ENCODE measurements at regions not wholly inside any gene's neighbourhood (a gene's known extent, or its start where the extent isn't known, plus 50 kb on each side); places are given as distances from the start of the nearest gene placed in this dataset.

- DNase-seq (ENCODE audit: extremely low read depth in 1 of 11, low read depth in 9 of 11, low spot score in 4 of 11) = no peak
These were observed 161.6 kb upstream of the PKDCC start for GRCh38 chr2:41886145-41886664.

- DNase-seq (ENCODE audit: extremely low read depth in 1 of 11, low read depth in 9 of 11, low spot score in 4 of 11) = no peak
These were observed 161.1 kb upstream of the PKDCC start for GRCh38 chr2:41886757-41887156.

GRCh38 chr2:41890341-41890740, 157.5 kb upstream of the PKDCC start:
- DNase-seq (ENCODE audit: extremely low read depth in 1 of 11, low read depth in 9 of 11, low spot score in 4 of 11) = no peak

GRCh38 chr2:41892476-41892875, 155.3 kb upstream of the PKDCC start:
- no peak for DNase-seq (ENCODE audit: extremely low read depth in 1 of 11, low read depth in 9 of 11, low spot score in 4 of 11)

- no peak for DNase-seq (ENCODE audit: extremely low read depth in 1 of 11, low read depth in 9 of 11, low spot score in 4 of 11)
These were observed 153.1 kb upstream of the PKDCC start for GRCh38 chr2:41894563-41895333.

GRCh38 chr2:41895334-41895664, 152.5 kb upstream of the PKDCC start:
- no peak for DNase-seq (ENCODE audit: extremely low read depth in 1 of 11, low read depth in 9 of 11, low spot score in 4 of 11)

GRCh38 chr2:41896186-41896846, 151.5 kb upstream of the PKDCC start:
- no peak for DNase-seq (ENCODE audit: extremely low read depth in 1 of 11, low read depth in 9 of 11, low spot score in 4 of 11)

GRCh38 chr2:41899189-41899588, 148.6 kb upstream of the PKDCC start:
- no peak for DNase-seq (ENCODE audit: extremely low read depth in 1 of 11, low read depth in 9 of 11, low spot score in 4 of 11)

GRCh38 chr2:41900101-41900577, 147.7 kb upstream of the PKDCC start:
- DNase-seq (ENCODE audit: extremely low read depth in 1 of 11, low read depth in 9 of 11, low spot score in 4 of 11) = no peak

- no peak for DNase-seq (ENCODE audit: extremely low read depth in 1 of 11, low read depth in 9 of 11, low spot score in 4 of 11)
These were observed 144.9 kb upstream of the PKDCC start for GRCh38 chr2:41902897-41903296.

GRCh38 chr2:41903474-41904135, 144.2 kb upstream of the PKDCC start:
- no peak for DNase-seq (ENCODE audit: extremely low read depth in 1 of 11, low read depth in 9 of 11, low spot score in 4 of 11)

- no peak for DNase-seq (ENCODE audit: extremely low read depth in 1 of 11, low read depth in 9 of 11, low spot score in 4 of 11)
These were observed 143.4 kb upstream of the PKDCC start for GRCh38 chr2:41904459-41904858.

GRCh38 chr2:41905597-41906337, 142.1 kb upstream of the PKDCC start:
- DNase-seq (ENCODE audit: extremely low read depth in 1 of 11, low read depth in 9 of 11, low spot score in 4 of 11) = no peak

- DNase-seq (ENCODE audit: extremely low read depth in 1 of 11, low read depth in 9 of 11, low spot score in 4 of 11) = peak in 10 of 11 donors; percentile 44 to 80 (median 74)
These were observed 141.5 kb upstream of the PKDCC start for GRCh38 chr2:41906338-41906725.

- DNase-seq (ENCODE audit: extremely low read depth in 1 of 11, low read depth in 9 of 11, low spot score in 4 of 11) = no peak
These were observed 140.7 kb upstream of the PKDCC start for GRCh38 chr2:41907141-41907540.

- DNase-seq (ENCODE audit: extremely low read depth in 1 of 11, low read depth in 9 of 11, low spot score in 4 of 11) = peak in 3 of 11 donors; percentile 12 to 67 (median 48)
These were observed 140.0 kb upstream of the PKDCC start for GRCh38 chr2:41907771-41908207.

- no peak for DNase-seq (ENCODE audit: extremely low read depth in 1 of 11, low read depth in 9 of 11, low spot score in 4 of 11)
These were observed 139.5 kb upstream of the PKDCC start for GRCh38 chr2:41908349-41908748.

- DNase-seq (ENCODE audit: extremely low read depth in 1 of 11, low read depth in 9 of 11, low spot score in 4 of 11) = peak in 1 of 11 donors; percentile 43
These were observed 138.2 kb upstream of the PKDCC start for GRCh38 chr2:41909584-41909983.

- no peak for DNase-seq (ENCODE audit: extremely low read depth in 1 of 11, low read depth in 9 of 11, low spot score in 4 of 11)
These were observed 137.7 kb upstream of the PKDCC start for GRCh38 chr2:41910126-41910525.
